Aorta (tissue), 5 donors: ENCODE measurements at regions not wholly inside any gene's neighbourhood (a gene's known extent, or its start where the extent isn't known, plus 50 kb on each side); places are given as distances from the start of the nearest gene placed in this dataset.

Source experiments
- ATAC-seq: fragments of 200-7000 bp; cut with Tn5 transposase; one replicate; pipeline ENCODE4 v1.9.1; 2022; ENCODE audit warnings: moderate library complexity; ENCODE audit not compliant: low FRiP score
- DNase-seq, 2 donors: peaks; one replicate each; pipeline ENCODE4 v3.0.0-alpha.2; 2020
- H3K27ac ChIP-seq, 2 donors: one replicate each; pipeline ENCODE4 v1.5.1; 2013; ENCODE audit warnings: low read length in 2 of 2, mild to moderate bottlenecking in 2 of 2, moderate library complexity in 2 of 2, control low read depth in 1 of 2, inconsistent platforms in 1 of 2, low read depth in 1 of 2
- H3K27me3 ChIP-seq, 2 donors: one replicate each; pipeline ENCODE4 v1.6.1; 2013; ENCODE audit warnings: control low read depth in 1 of 2, low read length in 1 of 2, mild to moderate bottlenecking in 1 of 2, moderate library complexity in 1 of 2; ENCODE audit not compliant: insufficient read depth in 2 of 2, control insufficient read depth in 1 of 2
- H3K36me3 ChIP-seq, 2 donors: one replicate each; pipeline ENCODE4 v1.6.1; 2013; ENCODE audit warnings: control low read depth in 1 of 2, low read length in 1 of 2, mild to moderate bottlenecking in 1 of 2; ENCODE audit not compliant: insufficient read depth in 2 of 2, control insufficient read depth in 1 of 2
- H3K4me1 ChIP-seq, 2 donors: one replicate each; pipeline ENCODE4 v1.6.1; 2013; ENCODE audit warnings: low read length in 2 of 2, control low read depth in 1 of 2, mild to moderate bottlenecking in 1 of 2, moderate library complexity in 1 of 2; ENCODE audit not compliant: insufficient read depth in 2 of 2, control insufficient read depth in 1 of 2
- H3K4me3 ChIP-seq, 2 donors: one replicate each; pipeline ENCODE4 v1.5.1; 2013; ENCODE audit warnings: low read length in 2 of 2, control low read depth in 1 of 2, mild to moderate bottlenecking in 1 of 2
- H3K9me3 ChIP-seq: one replicate; pipeline ENCODE4 v1.6.1; 2013; ENCODE audit warnings: mild to moderate bottlenecking, low read length; ENCODE audit not compliant: control insufficient read depth
- WGBS, 2 donors: extraction: QIAGEN DNeasy Blood & Tissue Kit; methylation state at CpG; one replicate each; pipeline ENCODE4 v1.1.7; 2013; 5-methylcytosine and 5-hydroxymethylcytosine counted together
- intact Hi-C, 2 donors: fragments of 100-400 bp; cut with DNase I; formaldehyde crosslinking; loops; one replicate each; pipeline versions ENCODE4 v1.14.2 to v1.15.0; 2022
- donor health status: healthy with polysubstance abuse.
- donor health status: Bipolar disorder and iron deficiency.
- donor health status: DM: no; HTN: no; CAD: no.
- donor health status: DM: no; HTN: no; CAD: no.
- donor health status: DM: yes; HTN: yes; CAD: no.

DNA sequence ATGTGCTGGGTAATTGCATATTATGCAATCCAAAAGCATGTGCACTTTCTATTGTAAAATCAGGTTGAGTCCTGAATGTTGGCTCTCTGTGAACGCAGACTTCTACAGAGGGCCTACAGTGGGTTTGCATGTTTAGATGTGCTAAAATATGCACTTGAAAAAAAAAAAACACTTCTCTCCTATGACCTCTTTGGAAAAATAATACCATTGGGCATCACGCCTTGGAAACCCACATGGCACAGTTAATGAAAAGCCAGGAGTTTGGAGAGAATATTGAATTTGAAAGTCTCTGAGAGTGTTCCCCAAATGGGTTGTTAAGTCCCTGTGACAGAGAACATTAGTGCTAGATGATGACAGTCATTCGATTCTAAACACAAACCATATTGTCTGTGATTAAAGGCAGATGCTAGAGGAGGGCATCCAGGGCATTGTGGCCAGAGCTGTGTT is 710.4 kb upstream of the PIK3C3 start:
- Histone ChIP-seq H3K27me3 (no peaks in the 10 kb centered on the region), H3K4me3 (no peak overlapping the region), H3K36me3 (no peaks in the 10 kb centered on the region), H3K27ac (no peak overlapping the region), H3K9me3 (no peaks in the 10 kb centered on the region), H3K4me1 (no peaks in the 10 kb centered on the region)
- ATAC-seq (no peak), DNase-seq (no peak)
- intact Hi-C loops = no loop called here
- 68 to 71% methylated on average over 3 of the region's 3 CpGs for WGBS, 2 donors

DNA sequence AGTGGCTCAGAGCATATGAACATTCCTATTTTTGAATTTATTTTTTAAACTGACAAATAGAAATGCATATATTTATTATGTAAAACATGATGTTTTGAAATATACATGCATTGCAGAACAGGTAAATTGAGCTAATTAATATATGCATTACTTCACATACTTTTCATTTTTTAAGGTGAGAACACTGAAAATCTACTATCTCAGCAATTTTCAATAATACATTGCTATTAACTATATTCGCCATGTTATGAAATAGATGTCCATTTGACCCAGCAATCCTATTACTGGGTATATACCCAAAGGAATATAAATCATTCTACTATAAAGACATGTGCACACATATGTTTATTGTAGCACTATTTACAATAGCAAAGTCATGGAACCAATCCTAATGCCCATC is 717.7 kb upstream of the PIK3C3 start:
- ATAC-seq = no peak

DNA sequence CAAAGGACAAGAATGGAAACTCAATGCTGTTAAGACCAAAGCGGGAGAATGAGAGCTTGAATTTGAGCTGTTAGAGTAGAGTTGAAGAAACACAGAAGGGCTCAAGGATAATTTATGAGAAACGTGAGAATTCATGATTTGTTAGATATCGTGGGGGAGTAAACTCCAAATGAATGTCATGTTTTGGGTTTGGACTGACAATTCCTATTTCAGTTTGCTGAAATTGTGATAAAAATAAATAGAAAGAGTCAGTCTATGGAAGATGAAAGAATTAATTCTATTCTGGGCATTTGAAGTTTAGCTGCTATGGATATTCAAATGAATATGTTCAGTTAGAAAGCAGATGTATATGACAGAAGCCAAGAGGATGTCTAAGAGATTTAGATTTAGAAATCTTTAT is 723.4 kb upstream of the PIK3C3 start:
- Histone ChIP-seq H3K27ac (no peak overlapping the region), H3K27me3 (no peaks in the 10 kb centered on the region), H3K4me1 (no peaks in the 10 kb centered on the region), H3K4me3 (no peak overlapping the region), H3K9me3 (no peaks in the 10 kb centered on the region), H3K36me3 (no peaks in the 10 kb centered on the region)
- no peak for DNase-seq
- intact Hi-C loops = no loop called here
- ATAC-seq = no peak
- WGBS, 2 donors = 59 to 61% methylated on average over 3 of the region's 3 CpGs

More for the DNA sequence above, 717.7 kb upstream of the PIK3C3 start:
- intact Hi-C loops = no loop called here
- H3K9me3 ChIP-seq = no peaks in the 10 kb centered on the region
- no peaks in the 10 kb centered on the region for H3K36me3 ChIP-seq
- DNase-seq = no peak
- H3K27me3 ChIP-seq = no peaks in the 10 kb centered on the region
- H3K27ac ChIP-seq = no peak overlapping the region
- no peaks in the 10 kb centered on the region for H3K4me1 ChIP-seq
- WGBS, 2 donors = 89 to 91% methylated on average over 1 of the region's 1 CpG
- H3K4me3 ChIP-seq = no peak overlapping the region

DNA sequence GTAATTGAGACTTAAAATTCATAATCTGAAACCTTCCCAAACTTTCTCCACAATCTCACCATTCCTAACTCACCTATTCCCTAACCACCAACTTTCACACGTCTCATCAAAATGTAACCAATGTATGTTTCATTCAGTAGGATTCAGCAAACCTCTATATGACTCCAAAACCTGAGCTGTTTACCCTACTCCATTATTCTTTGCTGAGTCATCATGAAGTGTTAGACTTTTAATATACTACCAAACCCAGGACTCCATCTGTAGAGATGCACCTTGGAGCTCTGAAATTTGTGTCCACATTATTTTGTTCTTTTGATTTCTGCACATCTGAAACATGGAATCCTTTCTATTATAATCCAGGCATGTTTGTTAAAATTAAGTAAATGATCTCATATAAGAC is 727.0 kb upstream of the PIK3C3 start:
- ATAC-seq = no peak
- Histone ChIP-seq H3K9me3 (peaks cover 3% of the 10 kb centered on the region), H3K4me3 (no peak overlapping the region), H3K4me1 (no peaks in the 10 kb centered on the region), H3K27me3 (no peaks in the 10 kb centered on the region), H3K27ac (no peak overlapping the region), H3K36me3 (no peaks in the 10 kb centered on the region)
- WGBS, 2 donors = 84% methylated on average over 1 of the region's 1 CpG
- intact Hi-C loops = loop anchor here in 1 of 2 donors (10.0 kb wide), 1 partner anchor 77 kb away; no protein-coding TSS in a partner anchor
- DNase-seq = no peak

- Histone ChIP-seq H3K4me3 (no peak overlapping the region), H3K27ac (no peak overlapping the region), H3K36me3 (no peaks in the 10 kb centered on the region), H3K9me3 (peaks cover 3% of the 10 kb centered on the region), H3K4me1 (no peaks in the 10 kb centered on the region), H3K27me3 (no peaks in the 10 kb centered on the region)
- intact Hi-C loops = loop anchor here in 1 of 2 donors (10.0 kb wide), 1 partner anchor 78 kb away; no protein-coding TSS in a partner anchor
- WGBS, 2 donors = 92 to 93% methylated on average over 4 of the region's 4 CpGs
- DNase-seq = no peak
- ATAC-seq = no peak
Measured at GRCh38 chr18:41226911-41227310, 728.1 kb upstream of the PIK3C3 start.

DNA sequence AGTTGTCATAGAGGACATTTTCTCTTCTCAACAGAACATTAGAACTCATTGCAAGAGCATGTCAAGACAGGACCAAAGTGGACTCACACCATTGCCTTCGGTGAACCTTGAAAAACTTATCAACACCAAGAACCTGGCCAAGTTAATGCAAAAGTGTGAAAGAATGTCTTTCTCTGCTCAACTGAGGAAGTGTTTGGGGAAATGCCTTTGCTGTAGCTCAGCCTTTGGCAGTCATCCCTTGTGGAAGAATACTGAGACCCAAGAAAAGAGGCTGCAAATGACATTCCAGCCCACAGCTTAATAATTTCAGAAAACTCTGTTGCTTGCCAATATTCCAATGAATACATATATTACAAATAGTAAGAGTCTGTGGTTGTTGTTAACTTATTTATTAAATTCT is 728.8 kb upstream of the PIK3C3 start:
- intact Hi-C loops = loop anchor here in 1 of 2 donors (10.0 kb wide), 1 partner anchor 79 kb away; no protein-coding TSS in a partner anchor
- Histone ChIP-seq H3K27ac (no peak overlapping the region), H3K27me3 (no peaks in the 10 kb centered on the region), H3K4me3 (no peak overlapping the region), H3K36me3 (no peaks in the 10 kb centered on the region), H3K4me1 (no peaks in the 10 kb centered on the region), H3K9me3 (peaks cover 3% of the 10 kb centered on the region)
- ATAC-seq (no peak), DNase-seq (no peak)
- WGBS, 2 donors = 16 to 37% methylated on average over 1 of the region's 1 CpG

DNA sequence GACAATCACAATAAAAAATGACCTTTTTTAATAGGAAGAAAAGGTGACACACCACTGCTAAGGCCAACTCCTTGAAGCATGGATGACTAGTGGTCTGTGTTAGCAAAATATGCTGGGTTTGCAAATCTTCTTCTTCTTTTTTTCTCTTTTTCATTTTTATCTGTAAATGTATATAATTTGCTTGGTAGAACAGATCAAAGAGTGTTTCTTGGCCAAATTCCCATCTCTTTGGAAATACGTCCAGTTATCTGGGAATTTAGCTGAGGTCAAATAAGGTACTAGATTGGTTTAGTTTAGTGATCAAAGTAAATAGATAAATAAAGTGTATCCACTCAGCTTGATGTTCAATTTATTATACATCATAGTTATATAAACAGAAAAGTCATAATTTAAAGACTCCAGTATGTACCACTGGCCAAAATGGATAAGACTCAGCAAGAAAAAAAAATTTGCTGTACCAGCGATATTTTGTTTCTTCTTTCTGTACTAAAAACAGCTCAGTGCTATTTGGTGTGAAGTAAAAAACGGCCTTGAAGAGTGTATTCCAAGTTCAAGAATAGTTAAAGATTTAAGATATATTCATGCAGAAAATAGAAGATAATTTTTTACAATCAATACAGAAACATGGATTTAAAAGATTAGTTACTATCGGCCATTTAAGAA is 738.6 kb upstream of the PIK3C3 start:
- intact Hi-C loops = no loop called here
- Histone ChIP-seq H3K9me3 (no peaks in the 10 kb centered on the region), H3K27me3 (no peaks in the 10 kb centered on the region), H3K4me3 (no peak overlapping the region), H3K36me3 (no peaks in the 10 kb centered on the region), H3K27ac (no peak overlapping the region), H3K4me1 (no peaks in the 10 kb centered on the region)
- 33 to 44% methylated on average over 4 of the region's 4 CpGs for WGBS, 2 donors
- ATAC-seq (no peak), DNase-seq (no peak)

DNA sequence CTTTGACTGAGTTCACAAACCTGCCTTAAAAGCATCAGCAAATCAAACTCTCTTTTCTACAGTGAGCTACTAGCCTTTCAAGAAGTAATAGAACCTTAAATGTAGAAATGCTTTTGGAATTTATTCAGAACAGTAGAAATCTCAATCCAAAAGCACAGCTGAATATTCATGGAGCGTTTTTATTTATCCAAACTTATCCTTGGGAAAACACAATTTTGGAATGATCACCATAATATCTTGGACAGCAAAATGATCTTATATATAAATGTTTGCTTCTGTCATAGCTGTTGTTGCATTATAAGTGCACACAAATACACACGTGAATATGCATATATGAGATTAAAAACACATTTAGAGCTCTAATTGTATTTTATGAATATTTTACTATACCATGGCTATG is 747.3 kb upstream of the PIK3C3 start:
- Histone ChIP-seq H3K27me3 (no peaks in the 10 kb centered on the region), H3K36me3 (no peaks in the 10 kb centered on the region), H3K4me1 (no peaks in the 10 kb centered on the region), H3K4me3 (no peak overlapping the region), H3K9me3 (no peaks in the 10 kb centered on the region), H3K27ac (no peak overlapping the region)
- 73 to 80% methylated on average over 2 of the region's 2 CpGs for WGBS, 2 donors
- DNase-seq = no peak
- intact Hi-C loops = no loop called here
- no peak for ATAC-seq

DNA sequence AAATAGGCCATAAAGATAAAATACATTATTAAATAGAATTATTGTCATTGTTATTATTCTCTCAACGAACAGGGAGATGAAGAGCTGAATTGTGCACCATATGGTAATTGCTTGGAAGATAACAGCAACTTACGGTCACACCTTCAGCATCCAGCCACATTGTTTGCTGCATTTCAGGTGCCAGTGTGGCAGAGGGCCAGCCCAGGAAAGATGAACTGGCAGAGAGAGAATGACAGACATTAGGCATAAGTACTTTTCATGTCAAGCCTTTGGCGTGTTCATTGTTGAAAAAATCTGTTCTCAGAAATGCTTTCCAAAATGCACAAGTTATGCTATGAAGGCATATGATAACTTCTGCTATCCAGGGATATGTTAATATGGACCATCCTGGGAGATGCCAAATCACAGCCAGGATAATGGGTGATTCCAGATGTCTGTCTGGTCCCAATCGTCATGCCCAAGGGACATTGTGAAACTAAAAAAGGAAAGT is 748.6 kb upstream of the PIK3C3 start:
- intact Hi-C loops = no loop called here
- Histone ChIP-seq H3K36me3 (no peaks in the 10 kb centered on the region), H3K9me3 (no peaks in the 10 kb centered on the region), H3K27ac (no peak overlapping the region), H3K4me1 (no peaks in the 10 kb centered on the region), H3K4me3 (no peak overlapping the region), H3K27me3 (no peaks in the 10 kb centered on the region)
- no peak for DNase-seq
- ATAC-seq = no peak
- 79 to 80% methylated on average over 4 of the region's 4 CpGs for WGBS, 2 donors
